KOPT-K1 (cell line): ENCODE measurements at regions not wholly inside any gene's neighbourhood (a gene's known extent, or its start where the extent isn't known, plus 50 kb on each side); places are given as distances from the start of the nearest gene placed in this dataset.
A peak's percentile ranks its signal among the peaks of the same experiment; 100 is the strongest.

ENCODE experiments used
- H3K27ac ChIP-seq: fragments of 200-600 bp; sonication (generic); 2 replicates; pipeline ENCODE4 v1.5.1; 2016; ENCODE audit warnings: antibody characterized with exemption, mild to moderate bottlenecking, low read depth, low read length; ENCODE audit not compliant: poor library complexity, severe bottlenecking
- H3K36me3 ChIP-seq: fragments of 200-600 bp; sonication (generic); 2 replicates; pipeline ENCODE4 v1.5.1; 2017; ENCODE audit warnings: antibody characterized with exemption, mild to moderate bottlenecking, low read length, moderate library complexity; ENCODE audit not compliant: insufficient read depth
- H3K9me3 ChIP-seq: fragments of 200-600 bp; sonication (generic); 2 replicates; pipeline ENCODE4 v1.5.1; 2017; ENCODE audit warnings: antibody characterized with exemption, low read length, mild to moderate bottlenecking; ENCODE audit not compliant: insufficient read depth, poor library complexity, severe bottlenecking

DNA sequence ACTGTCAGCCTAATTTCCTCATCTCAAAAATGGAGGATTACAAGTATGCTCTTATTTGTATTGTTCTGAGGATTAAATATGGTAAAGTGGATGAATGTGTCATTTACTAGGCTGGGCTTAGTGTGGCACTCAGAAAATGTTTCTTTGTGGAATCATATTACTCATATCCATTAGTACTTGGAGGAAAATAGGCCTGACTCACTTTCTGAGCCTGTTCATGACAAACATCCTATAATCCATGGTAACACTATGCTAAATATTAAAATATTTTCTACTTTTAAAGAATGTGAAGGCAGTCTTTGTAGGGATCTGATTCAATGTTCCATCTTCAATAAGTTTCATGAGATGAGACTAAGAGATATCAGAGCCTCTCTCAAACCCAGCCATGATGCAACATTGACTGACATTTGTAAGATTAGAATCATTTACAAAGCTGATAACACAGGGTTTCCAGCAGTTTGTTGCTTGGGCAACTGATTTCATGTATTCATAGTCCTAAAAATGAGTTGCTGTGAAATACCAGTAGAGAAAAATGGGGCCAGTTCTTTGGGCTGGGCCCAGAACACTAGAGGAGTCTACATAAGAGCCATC lies 1048.5 kb downstream of the NTRK3 start:
- no peaks in the 10 kb centered on the region for H3K36me3 ChIP-seq
- no peaks in the 10 kb centered on the region for H3K9me3 ChIP-seq
- no peak overlapping the region for H3K27ac ChIP-seq

GRCh38 chr15:87207251-87207650 lies 1049.3 kb downstream of the NTRK3 start:
- Histone ChIP-seq H3K36me3 (no peaks in the 10 kb centered on the region), H3K27ac (no peak overlapping the region), H3K9me3 (no peaks in the 10 kb centered on the region)

- no peaks in the 10 kb centered on the region for H3K9me3 ChIP-seq
- peak overlapping the region; percentile 31 for H3K27ac ChIP-seq
- H3K36me3 ChIP-seq, result no peaks in the 10 kb centered on the region
These were observed 1054.6 kb downstream of the NTRK3 start for GRCh38 chr15:87201986-87202385.

DNA sequence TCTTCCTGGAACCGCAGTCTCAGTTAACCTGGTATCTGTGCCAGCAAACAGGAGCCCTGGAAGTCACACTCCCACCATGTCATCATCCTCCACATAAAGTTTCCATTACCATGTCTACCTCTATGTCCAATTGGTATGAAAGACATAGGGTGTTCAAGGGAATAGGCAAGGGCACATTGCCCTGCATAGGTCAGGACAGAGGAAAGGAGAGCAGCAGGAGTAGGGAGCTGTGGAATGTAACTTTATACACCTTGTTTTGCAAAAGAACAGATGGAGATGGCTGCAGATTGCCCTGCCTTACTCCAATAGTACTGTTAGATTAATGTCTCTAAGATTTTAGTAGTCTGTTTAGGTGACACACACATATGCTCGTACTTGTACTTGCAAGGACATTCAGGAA lies 1056.4 kb downstream of the NTRK3 start:
- H3K9me3 ChIP-seq, result no peaks in the 10 kb centered on the region

GRCh38 chr15:87197981-87198380 lies 1058.6 kb downstream of the NTRK3 start:
- no peak overlapping the region for H3K27ac ChIP-seq
- no peaks in the 10 kb centered on the region for H3K36me3 ChIP-seq
- no peaks in the 10 kb centered on the region for H3K9me3 ChIP-seq

More for the DNA sequence above, 1056.4 kb downstream of the NTRK3 start:
- Histone ChIP-seq H3K36me3 (no peaks in the 10 kb centered on the region), H3K27ac (peak overlapping the region; percentile 2)

DNA sequence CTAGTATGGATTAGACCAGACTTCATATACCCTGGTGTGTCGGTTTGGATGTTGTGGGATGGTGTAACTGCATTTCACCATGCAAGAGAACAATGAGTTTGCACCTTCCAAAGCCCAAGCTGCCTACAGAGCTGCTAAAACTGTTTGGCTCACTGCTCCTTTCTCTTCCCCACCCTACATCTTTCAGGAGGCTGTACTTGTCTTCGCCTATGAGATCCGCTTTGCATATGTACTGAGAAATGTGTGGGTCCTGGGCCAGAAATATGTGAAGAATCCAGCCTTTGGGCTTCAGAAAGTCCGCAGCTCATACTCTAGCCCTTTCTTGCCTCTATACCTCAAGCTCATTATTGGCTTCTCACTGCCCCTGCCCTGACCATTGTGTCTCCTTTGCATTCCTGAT lies 1060.0 kb downstream of the NTRK3 start:
- H3K9me3 ChIP-seq, result no peaks in the 10 kb centered on the region
- no peaks in the 10 kb centered on the region for H3K36me3 ChIP-seq
- no peak overlapping the region for H3K27ac ChIP-seq

- no peaks in the 10 kb centered on the region for H3K36me3 ChIP-seq
- H3K27ac ChIP-seq, result no peak overlapping the region
- no peaks in the 10 kb centered on the region for H3K9me3 ChIP-seq
These were observed 1063.1 kb downstream of the NTRK3 start for GRCh38 chr15:87193481-87193880.

DNA sequence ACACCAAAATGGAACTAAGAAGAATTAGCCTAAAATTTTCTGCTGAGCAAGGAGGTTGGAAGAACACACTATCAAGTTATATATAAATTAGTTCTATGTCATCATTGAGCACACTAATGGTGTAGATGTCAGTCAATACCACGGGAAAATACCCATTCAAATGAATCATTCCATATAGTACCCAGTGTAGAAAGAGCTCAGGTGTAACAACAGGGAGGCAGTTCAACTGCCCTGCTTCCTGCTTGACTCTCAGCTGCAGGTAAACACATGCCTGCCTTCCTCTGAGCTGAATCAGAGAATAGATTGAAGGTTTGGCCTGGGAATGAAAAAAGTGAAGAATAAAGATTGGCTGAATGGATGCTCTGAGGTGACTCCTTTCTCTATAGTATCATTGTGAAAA lies 1088.0 kb downstream of the AGBL1 start:
- Histone ChIP-seq H3K36me3 (no peaks in the 10 kb centered on the region), H3K9me3 (no peaks in the 10 kb centered on the region), H3K27ac (no peak overlapping the region)

DNA sequence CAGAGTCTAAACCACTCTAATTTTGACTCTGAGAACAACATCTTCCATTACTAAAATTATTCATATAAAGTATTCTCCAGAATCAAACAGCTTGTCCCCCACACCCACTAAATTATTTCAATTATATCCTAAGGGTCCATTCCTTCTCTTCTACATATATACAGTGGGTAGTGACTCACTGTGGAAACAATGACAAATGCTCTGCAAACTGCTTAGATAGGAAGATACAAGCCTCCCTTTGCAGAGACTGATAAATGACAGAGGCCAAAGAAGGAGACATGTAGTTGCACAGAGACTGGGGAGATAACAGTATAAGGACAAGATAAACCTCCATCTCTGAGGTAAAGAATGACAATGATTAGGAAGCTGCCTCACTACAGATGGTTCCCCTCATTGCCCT lies 1087.4 kb downstream of the AGBL1 start:
- no peak overlapping the region for H3K27ac ChIP-seq
- H3K36me3 ChIP-seq, result no peaks in the 10 kb centered on the region

DNA sequence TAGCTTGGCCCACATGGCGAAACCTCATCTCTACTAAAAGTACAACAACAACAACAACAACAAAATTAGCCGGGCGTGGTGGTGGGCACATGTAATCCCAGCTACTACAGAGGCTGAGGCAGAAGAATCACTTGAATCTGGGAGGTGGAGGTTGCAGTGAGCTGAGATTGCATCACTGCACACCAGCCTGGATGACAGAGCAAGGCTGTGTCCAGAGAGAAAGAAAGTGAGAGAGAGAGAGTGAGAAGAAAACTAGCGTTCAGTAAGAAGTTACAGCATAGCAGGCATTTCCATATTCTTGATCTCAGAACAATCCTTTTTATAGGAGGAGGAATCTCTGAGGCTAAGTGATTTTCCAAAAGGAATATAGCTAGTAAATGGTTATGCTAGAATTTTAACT lies 1076.1 kb downstream of the AGBL1 start:
- Histone ChIP-seq H3K36me3 (no peaks in the 10 kb centered on the region), H3K27ac (no peak overlapping the region), H3K9me3 (no peaks in the 10 kb centered on the region)

More for the DNA sequence above, 1087.4 kb downstream of the AGBL1 start:
- H3K9me3 ChIP-seq, result no peaks in the 10 kb centered on the region

DNA sequence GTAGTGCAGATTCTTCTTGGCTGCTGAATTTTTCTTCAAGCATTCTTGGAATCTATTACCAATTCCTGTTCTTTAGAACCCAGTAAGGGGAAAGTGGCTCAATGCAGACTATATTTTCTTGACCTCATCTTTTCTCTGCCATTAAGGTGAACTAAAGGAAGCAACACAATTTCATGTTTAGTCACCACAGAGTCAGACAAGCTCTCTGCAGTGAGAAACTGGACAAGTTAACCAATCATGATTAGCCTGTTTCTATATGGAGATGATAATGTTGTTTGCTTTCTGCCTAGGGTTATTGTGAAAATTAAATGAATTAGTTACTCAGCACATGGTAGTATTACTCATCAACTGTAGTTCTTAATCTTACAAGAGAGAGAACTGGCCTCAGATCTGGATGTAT lies 1075.1 kb downstream of the AGBL1 start:
- Histone ChIP-seq H3K27ac (no peak overlapping the region), H3K9me3 (no peaks in the 10 kb centered on the region), H3K36me3 (no peaks in the 10 kb centered on the region)

DNA sequence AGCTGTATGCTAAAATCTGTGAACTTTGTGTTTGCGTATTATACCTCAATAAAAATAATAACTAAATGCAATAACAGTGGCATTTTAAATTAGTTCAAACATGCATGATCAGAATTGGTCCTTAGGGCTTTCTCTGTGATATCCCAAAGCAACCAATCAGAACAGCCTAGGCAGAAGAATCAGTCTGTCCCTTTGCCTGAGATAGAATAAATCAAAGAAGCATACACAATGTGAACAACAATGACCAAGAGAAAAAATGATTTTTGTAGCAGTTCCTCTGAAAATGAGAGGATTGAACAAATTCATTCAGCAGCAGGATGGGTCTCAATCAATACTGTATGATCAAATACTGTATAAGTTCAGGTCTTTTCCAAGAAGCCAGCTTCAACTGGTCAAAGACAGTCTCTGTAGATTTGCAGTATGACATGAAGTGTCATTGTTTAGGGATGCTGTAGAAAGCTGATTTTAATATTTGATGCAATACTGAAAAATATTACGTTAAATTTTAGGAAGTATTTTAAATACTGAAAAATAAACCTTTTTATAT lies 1071.6 kb downstream of the AGBL1 start:
- Histone ChIP-seq H3K36me3 (no peaks in the 10 kb centered on the region), H3K9me3 (no peaks in the 10 kb centered on the region), H3K27ac (no peak overlapping the region)

GRCh38 chr15:87145696-87146095 lies 1066.0 kb downstream of the AGBL1 start:
- H3K27ac ChIP-seq, result no peak overlapping the region
- peaks cover 8% of the 10 kb centered on the region for H3K9me3 ChIP-seq
- no peaks in the 10 kb centered on the region for H3K36me3 ChIP-seq

DNA sequence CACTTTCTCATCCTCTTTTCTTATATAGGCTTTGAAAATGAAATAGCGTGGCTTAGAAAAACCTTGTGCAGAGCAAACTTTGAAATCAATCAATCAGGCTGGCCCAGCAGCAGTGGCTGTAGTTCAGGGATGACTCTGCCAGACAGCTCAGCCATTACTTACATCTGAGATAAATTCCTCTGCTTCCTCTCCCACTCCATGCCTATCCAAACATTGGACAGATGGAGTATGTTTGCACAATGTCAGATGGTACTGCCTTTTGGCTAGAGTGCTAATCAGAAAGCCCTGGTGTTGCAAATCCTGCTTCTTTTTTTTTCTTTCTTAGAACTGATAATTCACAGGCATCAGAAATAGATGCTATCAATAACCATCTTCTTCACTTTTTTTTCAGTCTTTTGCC lies 1065.1 kb downstream of the AGBL1 start:
- Histone ChIP-seq H3K36me3 (no peaks in the 10 kb centered on the region), H3K27ac (no peak overlapping the region), H3K9me3 (peaks cover 8% of the 10 kb centered on the region)

- no peak overlapping the region for H3K27ac ChIP-seq
- no peaks in the 10 kb centered on the region for H3K36me3 ChIP-seq
- peaks cover 8% of the 10 kb centered on the region for H3K9me3 ChIP-seq
These were observed 1062.4 kb downstream of the AGBL1 start for GRCh38 chr15:87142096-87142495.

DNA sequence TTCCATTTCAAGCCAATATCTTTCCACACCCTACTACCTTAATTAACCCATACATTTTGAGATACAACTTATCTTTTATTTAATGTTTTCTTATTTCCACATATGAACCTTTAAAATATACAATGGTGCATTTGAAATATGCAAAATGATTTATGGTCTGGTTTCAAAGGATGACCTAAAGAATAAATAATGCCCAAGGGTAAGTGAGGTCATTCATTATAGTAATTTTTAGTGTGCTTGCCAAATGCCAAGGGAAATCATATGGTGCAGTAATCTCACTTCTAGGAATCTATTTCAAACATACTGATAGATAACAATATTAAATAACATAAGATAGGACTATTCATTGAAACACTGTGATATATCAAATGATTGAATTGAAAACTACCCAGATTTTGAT lies 1055.4 kb downstream of the AGBL1 start:
- no peak overlapping the region for H3K27ac ChIP-seq
- H3K9me3 ChIP-seq, result no peaks in the 10 kb centered on the region
- no peaks in the 10 kb centered on the region for H3K36me3 ChIP-seq
